GM23338 (cell line): ENCODE measurements at regions not wholly inside any gene's neighbourhood (a gene's known extent, or its start where the extent isn't known, plus 50 kb on each side); places are given as distances from the start of the nearest gene placed in this dataset.

Source experiments
- ATAC-seq: fragments of 200-7000 bp; cut with Tn5 transposase; 3 replicates; pipeline ENCODE4 v1.9.1; 2020
- DNase-seq: peaks from one replicate; pipeline ENCODE4 v3.0.0-alpha.2; 2015; ENCODE audit warnings: low spot score
- H2AFZ ChIP-seq: fragments of 200-600 bp; sonication (generic); 2 replicates; pipeline ENCODE4 v1.8.0; 2016; ENCODE audit warnings: antibody characterized with exemption, mild to moderate bottlenecking, moderate library complexity
- H3F3A ChIP-seq: fragments of 200-600 bp; sonication (generic); replicated peaks from 2 replicates; pipeline ENCODE4 v1.8.0; 2017; ENCODE audit warnings: antibody characterized with exemption, mixed run types, low read depth
- H3K27ac ChIP-seq: fragments of 200-600 bp; sonication (generic); 2 replicates; pipeline ENCODE4 v1.6.1; 2016; ENCODE audit warnings: low read depth
- H3K27me3 ChIP-seq: fragments of 200-600 bp; sonication (generic); 2 replicates; pipeline ENCODE4 v1.8.0; 2016; ENCODE audit warnings: mild to moderate bottlenecking, mixed run types, moderate library complexity; ENCODE audit not compliant: insufficient read depth
- H3K36me3 ChIP-seq: fragments of 200-600 bp; sonication (generic); 2 replicates; pipeline ENCODE4 v1.8.0; 2016; ENCODE audit warnings: mild to moderate bottlenecking; ENCODE audit not compliant: insufficient read depth
- H3K4me1 ChIP-seq: fragments of 200-600 bp; sonication (generic); 2 replicates; pipeline ENCODE4 v1.8.0; 2016; ENCODE audit warnings: mild to moderate bottlenecking, moderate library complexity; ENCODE audit not compliant: insufficient read depth
- H3K4me2 ChIP-seq: fragments of 200-600 bp; sonication (generic); 2 replicates; pipeline ENCODE4 v1.7.1; 2017; ENCODE audit warnings: mixed run types
- H3K4me3 ChIP-seq: fragments of 200-600 bp; sonication (generic); 2 replicates; pipeline ENCODE4 v1.6.1; 2016; ENCODE audit warnings: mixed run types
- H3K79me2 ChIP-seq: fragments of 200-600 bp; sonication (generic); replicated peaks from 2 replicates; pipeline ENCODE4 v1.8.0; 2017; ENCODE audit warnings: mild to moderate bottlenecking; ENCODE audit not compliant: insufficient read depth
- H3K9me2 ChIP-seq: fragments of 200-600 bp; sonication (generic); 2 replicates; pipeline ENCODE4 v1.8.0; 2017; ENCODE audit not compliant: insufficient read depth
- H4K20me1 ChIP-seq: fragments of 200-600 bp; sonication (generic); replicated peaks from 2 replicates; pipeline ENCODE4 v1.8.0; 2017; ENCODE audit warnings: mild to moderate bottlenecking; ENCODE audit not compliant: insufficient read depth
- H3K27ac Mint-ChIP-seq: 2 replicates; pipeline ENCODE4 v1.8.0; 2020; ENCODE audit warnings: inconsistent platforms, mild to moderate bottlenecking, moderate library complexity, mixed read lengths
- H3K27me3 Mint-ChIP-seq: 3 replicates; pipeline ENCODE4 v1.8.0; 2022; ENCODE audit warnings: low read depth, mild to moderate bottlenecking, moderate library complexity, mixed read lengths, inconsistent platforms; ENCODE audit not compliant: insufficient read depth, poor library complexity
- H3K36me3 Mint-ChIP-seq: 3 replicates; pipeline ENCODE4 v1.8.0; 2021; ENCODE audit warnings: low read depth, mild to moderate bottlenecking, inconsistent platforms, moderate library complexity, mixed read lengths
- H3K4me1 Mint-ChIP-seq: 3 replicates; pipeline ENCODE4 v1.8.0; 2020; ENCODE audit warnings: mild to moderate bottlenecking, inconsistent platforms, mixed read lengths
- H3K4me3 Mint-ChIP-seq: 3 replicates; pipeline ENCODE4 v1.8.0; 2021; ENCODE audit warnings: moderate library complexity, mild to moderate bottlenecking, inconsistent platforms, mixed read lengths
- H3K9me3 Mint-ChIP-seq: 3 replicates; pipeline ENCODE4 v1.8.0; 2020; ENCODE audit warnings: moderate library complexity, mild to moderate bottlenecking, inconsistent platforms, mixed read lengths
- EZH2 ChIP-seq: fragments of 200-600 bp; sonication (generic); IDR thresholded peaks from one replicate; pipeline ENCODE4 v1.8.0; 2017; ENCODE audit warnings: antibody characterized with exemption, mild to moderate bottlenecking, low read depth; ENCODE audit not compliant: unreplicated experiment
- EZH2phosphoT487 ChIP-seq: fragments of 200-600 bp; sonication (generic); IDR thresholded peaks from one replicate; pipeline ENCODE4 v1.8.1; 2018; ENCODE audit warnings: antibody characterized with exemption; ENCODE audit not compliant: unreplicated experiment
- JUNB ChIP-seq: IDR thresholded peaks from one replicate; pipeline ENCODE4 v1.6.1; 2016; ENCODE audit warnings: antibody characterized with exemption; ENCODE audit not compliant: unreplicated experiment
- NANOG ChIP-seq: IDR thresholded peaks from 2 replicates; pipeline ENCODE4 v1.6.1; 2016; ENCODE audit warnings: antibody characterized with exemption, borderline replicate concordance
- POLR2AphosphoS5 ChIP-seq: IDR thresholded peaks from 2 replicates; pipeline ENCODE4 v1.6.1; 2016; ENCODE audit warnings: antibody characterized with exemption, low read depth
- STAT1 ChIP-seq: IDR thresholded peaks from one replicate; pipeline ENCODE4 v1.6.1; 2016; ENCODE audit warnings: antibody characterized with exemption; ENCODE audit not compliant: unreplicated experiment
- ZNF114 ChIP-seq: fragments of 250-450 bp; sonication (Bioruptor Pico); IDR thresholded peaks from 2 replicates; pipeline ENCODE4 v1.5.0; 2020; ENCODE audit warnings: mild to moderate bottlenecking, moderate library complexity
- ZNF331 ChIP-seq: fragments of 250-450 bp; sonication (Bioruptor Pico); IDR thresholded peaks from 2 replicates; pipeline ENCODE4 v1.5.0; 2020; ENCODE audit warnings: low read depth, mild to moderate bottlenecking, moderate library complexity
- TF ChIP-seq, protein P1 (sequence below): fragments of 250-450 bp; sonication (Bioruptor Pico); IDR thresholded peaks from 2 replicates; pipeline ENCODE4 v1.5.0; 2020; ENCODE audit warnings: mild to moderate bottlenecking, moderate library complexity
- TF ChIP-seq, protein P2 (sequence below): IDR thresholded peaks from 2 replicates; pipeline ENCODE4 v1.6.1; 2016; ENCODE audit warnings: antibody characterized with exemption

DNA sequence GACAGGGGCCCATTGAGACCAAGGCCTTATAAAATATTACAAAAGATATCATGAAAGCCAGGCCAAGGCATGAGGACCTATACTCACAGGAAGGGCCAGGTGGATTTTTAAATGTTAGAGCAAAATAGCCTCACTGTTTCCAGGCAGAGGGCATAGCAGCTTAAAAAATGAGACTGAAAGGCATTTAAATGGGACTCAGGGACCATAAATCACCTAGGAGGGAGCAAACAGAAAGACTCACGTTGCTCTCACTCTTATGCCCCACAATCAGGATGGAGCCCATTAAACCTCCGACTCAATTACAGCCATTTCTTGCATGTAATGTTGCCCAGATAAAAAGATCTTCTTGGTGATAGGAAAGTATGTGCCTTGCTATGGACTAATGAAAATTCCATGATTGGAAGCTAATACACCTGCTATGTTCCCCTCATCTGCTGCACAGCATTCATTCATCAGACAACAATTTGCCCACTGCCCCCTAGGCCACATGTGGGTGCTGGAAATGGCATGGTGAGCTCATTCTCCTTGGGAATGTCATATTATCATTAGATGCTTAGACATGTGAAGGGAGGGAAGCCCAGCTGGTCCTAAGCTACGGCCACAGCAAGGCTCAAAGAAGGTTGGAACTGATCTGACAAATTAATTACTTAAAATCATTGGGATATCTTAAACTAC is 128.6 kb upstream of the GRIA1 start:
- H3K4me3 ChIP-seq = no peak overlapping the region

More for the DNA sequence above, 128.6 kb upstream of the GRIA1 start:
- Histone ChIP-seq H3K79me2 (no peaks in the 10 kb centered on the region), H3K4me2 (no peak overlapping the region), H3F3A (no peaks in the 10 kb centered on the region), H3K27ac (no peak overlapping the region), H2AFZ (no peak overlapping the region), H3K27me3 (no peaks in the 10 kb centered on the region), H3K4me1 (peaks cover 11% of the 10 kb centered on the region), H4K20me1 (no peaks in the 10 kb centered on the region), H3K36me3 (no peaks in the 10 kb centered on the region), H3K9me2 (no peaks in the 10 kb centered on the region)
- no peak for TF ChIP-seq EZH2
- TF ChIP-seq STAT1 = no peak
- no peak for TF ChIP-seq POLR2AphosphoS5
- no peak for TF ChIP-seq JUNB
- TF ChIP-seq, protein P1, sequence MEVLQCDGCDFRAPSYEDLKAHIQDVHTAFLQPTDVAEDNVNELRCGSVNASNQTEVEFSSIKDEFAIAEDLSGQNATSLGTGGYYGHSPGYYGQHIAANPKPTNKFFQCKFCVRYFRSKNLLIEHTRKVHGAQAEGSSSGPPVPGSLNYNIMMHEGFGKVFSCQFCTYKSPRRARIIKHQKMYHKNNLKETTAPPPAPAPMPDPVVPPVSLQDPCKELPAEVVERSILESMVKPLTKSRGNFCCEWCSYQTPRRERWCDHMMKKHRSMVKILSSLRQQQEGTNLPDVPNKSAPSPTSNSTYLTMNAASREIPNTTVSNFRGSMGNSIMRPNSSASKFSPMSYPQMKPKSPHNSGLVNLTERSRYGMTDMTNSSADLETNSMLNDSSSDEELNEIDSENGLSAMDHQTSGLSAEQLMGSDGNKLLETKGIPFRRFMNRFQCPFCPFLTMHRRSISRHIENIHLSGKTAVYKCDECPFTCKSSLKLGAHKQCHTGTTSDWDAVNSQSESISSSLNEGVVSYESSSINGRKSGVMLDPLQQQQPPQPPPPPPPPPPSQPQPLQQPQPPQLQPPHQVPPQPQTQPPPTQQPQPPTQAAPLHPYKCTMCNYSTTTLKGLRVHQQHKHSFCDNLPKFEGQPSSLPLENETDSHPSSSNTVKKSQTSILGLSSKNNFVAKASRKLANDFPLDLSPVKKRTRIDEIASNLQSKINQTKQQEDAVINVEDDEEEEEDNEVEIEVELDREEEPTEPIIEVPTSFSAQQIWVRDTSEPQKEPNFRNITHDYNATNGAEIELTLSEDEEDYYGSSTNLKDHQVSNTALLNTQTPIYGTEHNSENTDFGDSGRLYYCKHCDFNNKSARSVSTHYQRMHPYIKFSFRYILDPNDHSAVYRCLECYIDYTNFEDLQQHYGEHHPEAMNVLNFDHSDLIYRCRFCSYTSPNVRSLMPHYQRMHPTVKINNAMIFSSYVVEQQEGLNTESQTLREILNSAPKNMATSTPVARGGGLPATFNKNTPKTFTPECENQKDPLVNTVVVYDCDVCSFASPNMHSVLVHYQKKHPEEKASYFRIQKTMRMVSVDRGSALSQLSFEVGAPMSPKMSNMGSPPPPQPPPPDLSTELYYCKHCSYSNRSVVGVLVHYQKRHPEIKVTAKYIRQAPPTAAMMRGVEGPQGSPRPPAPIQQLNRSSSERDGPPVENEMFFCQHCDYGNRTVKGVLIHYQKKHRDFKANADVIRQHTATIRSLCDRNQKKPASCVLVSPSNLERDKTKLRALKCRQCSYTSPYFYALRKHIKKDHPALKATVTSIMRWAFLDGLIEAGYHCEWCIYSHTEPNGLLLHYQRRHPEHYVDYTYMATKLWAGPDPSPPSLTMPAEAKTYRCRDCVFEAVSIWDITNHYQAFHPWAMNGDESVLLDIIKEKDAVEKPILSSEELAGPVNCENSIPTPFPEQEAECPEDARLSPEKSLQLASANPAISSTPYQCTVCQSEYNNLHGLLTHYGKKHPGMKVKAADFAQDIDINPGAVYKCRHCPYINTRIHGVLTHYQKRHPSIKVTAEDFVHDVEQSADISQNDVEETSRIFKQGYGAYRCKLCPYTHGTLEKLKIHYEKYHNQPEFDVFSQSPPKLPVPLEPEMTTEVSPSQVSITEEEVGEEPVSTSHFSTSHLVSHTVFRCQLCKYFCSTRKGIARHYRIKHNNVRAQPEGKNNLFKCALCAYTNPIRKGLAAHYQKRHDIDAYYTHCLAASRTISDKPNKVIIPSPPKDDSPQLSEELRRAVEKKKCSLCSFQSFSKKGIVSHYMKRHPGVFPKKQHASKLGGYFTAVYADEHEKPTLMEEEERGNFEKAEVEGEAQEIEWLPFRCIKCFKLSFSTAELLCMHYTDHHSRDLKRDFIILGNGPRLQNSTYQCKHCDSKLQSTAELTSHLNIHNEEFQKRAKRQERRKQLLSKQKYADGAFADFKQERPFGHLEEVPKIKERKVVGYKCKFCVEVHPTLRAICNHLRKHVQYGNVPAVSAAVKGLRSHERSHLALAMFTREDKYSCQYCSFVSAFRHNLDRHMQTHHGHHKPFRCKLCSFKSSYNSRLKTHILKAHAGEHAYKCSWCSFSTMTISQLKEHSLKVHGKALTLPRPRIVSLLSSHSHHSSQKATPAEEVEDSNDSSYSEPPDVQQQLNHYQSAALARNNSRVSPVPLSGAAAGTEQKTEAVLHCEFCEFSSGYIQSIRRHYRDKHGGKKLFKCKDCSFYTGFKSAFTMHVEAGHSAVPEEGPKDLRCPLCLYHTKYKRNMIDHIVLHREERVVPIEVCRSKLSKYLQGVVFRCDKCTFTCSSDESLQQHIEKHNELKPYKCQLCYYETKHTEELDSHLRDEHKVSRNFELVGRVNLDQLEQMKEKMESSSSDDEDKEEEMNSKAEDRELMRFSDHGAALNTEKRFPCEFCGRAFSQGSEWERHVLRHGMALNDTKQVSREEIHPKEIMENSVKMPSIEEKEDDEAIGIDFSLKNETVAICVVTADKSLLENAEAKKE = no peak
- TF ChIP-seq NANOG = no peak
- TF ChIP-seq, protein P2, sequence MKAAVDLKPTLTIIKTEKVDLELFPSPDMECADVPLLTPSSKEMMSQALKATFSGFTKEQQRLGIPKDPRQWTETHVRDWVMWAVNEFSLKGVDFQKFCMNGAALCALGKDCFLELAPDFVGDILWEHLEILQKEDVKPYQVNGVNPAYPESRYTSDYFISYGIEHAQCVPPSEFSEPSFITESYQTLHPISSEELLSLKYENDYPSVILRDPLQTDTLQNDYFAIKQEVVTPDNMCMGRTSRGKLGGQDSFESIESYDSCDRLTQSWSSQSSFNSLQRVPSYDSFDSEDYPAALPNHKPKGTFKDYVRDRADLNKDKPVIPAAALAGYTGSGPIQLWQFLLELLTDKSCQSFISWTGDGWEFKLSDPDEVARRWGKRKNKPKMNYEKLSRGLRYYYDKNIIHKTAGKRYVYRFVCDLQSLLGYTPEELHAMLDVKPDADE = no peak
- TF ChIP-seq EZH2phosphoT487 = no peak
- no peak for TF ChIP-seq ZNF331 (CRISPR knock-in tag)
- no peak for TF ChIP-seq ZNF114 (CRISPR knock-in tag)
- no peak overlapping the region for H3K27ac Mint-ChIP-seq
- no peaks in the 10 kb centered on the region; the same call in 2 of the 3 replicates for H3K36me3 Mint-ChIP-seq
- H3K27me3 Mint-ChIP-seq = peaks cover 2% of the 10 kb centered on the region
- peaks cover 11% of the 10 kb centered on the region; the same call in 2 of the 3 replicates for H3K4me1 Mint-ChIP-seq
- no peak overlapping the region for H3K4me3 Mint-ChIP-seq
- no peaks in the 10 kb centered on the region for H3K9me3 Mint-ChIP-seq
- DNase-seq = no peak
- no peak for ATAC-seq
